ENCODE measurements at regions not wholly inside any gene's neighbourhood (a gene's known extent, or its start where the extent isn't known, plus 50 kb on each side); places are given as distances from the start of the nearest gene placed in this dataset.

- Mint-ChIP-seq H3K9me3 (ENCODE audit: insufficient read depth) (no peaks in the 10 kb centered on the region), H3K4me1 (no peaks in the 10 kb centered on the region), H3K4me3 (no peak overlapping the region), H3K27ac (no peak overlapping the region), H3K27me3 (peaks cover 21% of the 10 kb centered on the region)
- TF ChIP-seq CTCF (IDR thresholded peaks at IDR 0.05), result no peak
- no peak for TF ChIP-seq EZH2 (IDR thresholded peaks at IDR 0.05; ENCODE audit: borderline replicate concordance, insufficient read depth, low read depth, low read length, poor library complexity, severe bottlenecking)
- no peak for DNase-seq
- intact Hi-C loops (cut with micrococcal nuclease), result no loop called here
- no peak overlapping the region for H3K9ac ChIP-seq (ENCODE audit: low read length)
- no peaks in the 10 kb centered on the region for H4K20me1 ChIP-seq (ENCODE audit: control insufficient read depth, insufficient read depth, low read length, poor library complexity, severe bottlenecking)
- no peak overlapping the region for H3K4me3 ChIP-seq (ENCODE audit: control extremely low read depth in 1 of 5, extremely low read depth in 1 of 5, insufficient read depth in 1 of 5, low read depth in 2 of 5, low read length in 4 of 5)
- H3K9me3 ChIP-seq (ENCODE audit: control extremely low read depth in 1 of 3, control insufficient read depth in 2 of 3, insufficient read depth in 1 of 3, low read length in 2 of 3), result peaks cover 0 to 4% (median 0%) of the 10 kb centered on the region in 3 donors
- WGBS (ENCODE audit: insufficient coverage), result no CpG with 5 or more reads among the region's 3 CpGs
- ChIA-PET POLR2A (no interaction called here), CTCF (no interaction called here)
- no peak overlapping the region for H3K4me2 ChIP-seq (replicated peaks; ENCODE audit: low read depth, low read length, poor library complexity, severe bottlenecking)
- no peaks in the 10 kb centered on the region for H3K79me2 ChIP-seq (ENCODE audit: control insufficient read depth, insufficient read depth, low read length)
- no peak overlapping the region for H3K27ac ChIP-seq (ENCODE audit: low read length in 2 of 2)
- peaks cover 0 to 2% (median 0%) of the 10 kb centered on the region in 4 experiments for H3K27me3 ChIP-seq (replicated peaks in 1 of 4; ENCODE audit: control extremely low read depth in 1 of 4, control insufficient read depth in 3 of 4, insufficient read depth in 4 of 4, low read length in 3 of 4)
- ATAC-seq (ENCODE audit: low read depth), result no peak
- no peak overlapping the region for H2AFZ ChIP-seq (ENCODE audit: insufficient read depth, low read depth, low read length, poor library complexity, severe bottlenecking)
- H3K36me3 ChIP-seq (replicated peaks in 1 of 2; ENCODE audit: control extremely low read depth in 1 of 2, control insufficient read depth in 1 of 2, extremely low read depth in 1 of 2, insufficient read depth in 2 of 2, low read length in 1 of 2), result no peaks in the 10 kb centered on the region
- H3K4me1 ChIP-seq (ENCODE audit: control insufficient read depth in 2 of 2, insufficient read depth in 2 of 2, low read length in 2 of 2), result no peaks in the 10 kb centered on the region
Observed at GRCh38 chr2:133823226-133823550, 254.9 kb upstream of the NCKAP5 start.

DNA sequence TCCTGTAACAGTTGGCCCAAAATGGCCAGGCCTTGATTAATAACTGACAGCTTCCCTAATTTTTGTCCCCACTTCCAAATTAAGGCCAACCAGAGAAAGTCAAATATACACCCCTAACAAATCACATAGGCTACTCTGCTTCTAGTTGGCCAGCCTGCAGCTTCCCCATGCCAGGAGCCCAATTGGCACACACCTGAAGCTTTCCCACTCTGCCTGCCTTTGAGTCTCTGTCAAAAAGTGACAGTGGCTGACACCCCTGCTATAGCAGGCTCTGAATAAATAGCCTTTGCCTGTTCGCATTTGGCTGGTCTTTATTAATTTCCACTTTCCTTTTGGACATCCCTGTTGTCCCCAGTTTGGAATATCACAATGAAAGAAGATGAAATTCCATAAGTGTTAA, 256.6 kb upstream of the NCKAP5 start:
- ChIA-PET POLR2A (no interaction called here), CTCF (no interaction called here)
- peaks cover 26% of the 10 kb centered on the region for H3K27me3 Mint-ChIP-seq
- Histone ChIP-seq H3K4me3 (ENCODE audit: control extremely low read depth in 1 of 5, extremely low read depth in 1 of 5, insufficient read depth in 1 of 5, low read depth in 2 of 5, low read length in 4 of 5) (no peak overlapping the region), H2AFZ (ENCODE audit: insufficient read depth, low read depth, low read length, poor library complexity, severe bottlenecking) (no peak overlapping the region), H3K9me3 (ENCODE audit: control extremely low read depth in 1 of 3, control insufficient read depth in 2 of 3, insufficient read depth in 1 of 3, low read length in 2 of 3) (peaks cover 0 to 4% (median 0%) of the 10 kb centered on the region in 3 donors), H3K27me3 (replicated peaks in 1 of 4; ENCODE audit: control extremely low read depth in 1 of 4, control insufficient read depth in 3 of 4, insufficient read depth in 4 of 4, low read length in 3 of 4) (peaks cover 0 to 2% (median 0%) of the 10 kb centered on the region in 4 experiments), H3K9ac (ENCODE audit: low read length) (no peak overlapping the region), H3K36me3 (replicated peaks in 1 of 2; ENCODE audit: control extremely low read depth in 1 of 2, control insufficient read depth in 1 of 2, extremely low read depth in 1 of 2, insufficient read depth in 2 of 2, low read length in 1 of 2) (no peaks in the 10 kb centered on the region), H3K4me2 (replicated peaks; ENCODE audit: low read depth, low read length, poor library complexity, severe bottlenecking) (no peak overlapping the region), H3K79me2 (ENCODE audit: control insufficient read depth, insufficient read depth, low read length) (no peaks in the 10 kb centered on the region), H4K20me1 (ENCODE audit: control insufficient read depth, insufficient read depth, low read length, poor library complexity, severe bottlenecking) (no peaks in the 10 kb centered on the region), H3K4me1 (ENCODE audit: control insufficient read depth in 2 of 2, insufficient read depth in 2 of 2, low read length in 2 of 2) (no peaks in the 10 kb centered on the region), H3K27ac (ENCODE audit: low read length in 2 of 2) (no peak overlapping the region)
- WGBS (ENCODE audit: insufficient coverage), result no CpG with 5 or more reads among the region's 1 CpG
- no peak overlapping the region for H3K4me3 Mint-ChIP-seq
- H3K9me3 Mint-ChIP-seq (ENCODE audit: insufficient read depth), result no peaks in the 10 kb centered on the region
- ATAC-seq (ENCODE audit: low read depth), result no peak
- no peaks in the 10 kb centered on the region for H3K4me1 Mint-ChIP-seq
- TF ChIP-seq EZH2 (IDR thresholded peaks at IDR 0.05; ENCODE audit: borderline replicate concordance, insufficient read depth, low read depth, low read length, poor library complexity, severe bottlenecking), result no peak
- TF ChIP-seq CTCF (IDR thresholded peaks at IDR 0.05), result no peak
- intact Hi-C loops (cut with micrococcal nuclease), result no loop called here
- DNase-seq, result no peak
- H3K27ac Mint-ChIP-seq, result no peak overlapping the region
